Activated CD8-positive, alpha-beta T cell treated with anti-CD3 and anti-CD28 coated beads for 36 hours (primary cell): ENCODE measurements at regions not wholly inside any gene's neighbourhood (a gene's known extent, or its start where the extent isn't known, plus 50 kb on each side); places are given as distances from the start of the nearest gene placed in this dataset.

Experiments used
- ATAC-seq: fragments of 200-7000 bp; cut with Tn5 transposase; one replicate; pipeline ENCODE4 v1.10.0; 2021; ENCODE audit warnings: mild to moderate bottlenecking, moderate library complexity
- CTCF ChIA-PET: fragments of 350-600 bp; sonication (Branson Sonifier 250); formaldehyde crosslinking; loops from one replicate; lab custom pipeline; 2021; ENCODE audit warnings: antibody characterized with exemption; lab: Charles Lee
- POLR2A ChIA-PET: fragments of 350-600 bp; sonication (Branson Sonifier 250); formaldehyde crosslinking; loops from one replicate; lab custom pipeline; 2021; ENCODE audit warnings: antibody characterized with exemption; lab: Charles Lee
- DNase-seq: peaks from one replicate; pipeline ENCODE4 v3.0.0-alpha.2; 2020
- H3K27ac Mint-ChIP-seq: one replicate; pipeline ENCODE4 v1.8.0; 2021; ENCODE audit warnings: mild to moderate bottlenecking, mixed read lengths
- H3K27me3 Mint-ChIP-seq: one replicate; pipeline ENCODE4 v1.8.0; 2021; ENCODE audit warnings: mixed read lengths
- H3K36me3 Mint-ChIP-seq: one replicate; pipeline ENCODE4 v1.8.0; 2021; ENCODE audit warnings: low read depth, mixed read lengths
- H3K4me1 Mint-ChIP-seq: one replicate; pipeline ENCODE4 v1.8.0; 2021; ENCODE audit warnings: low read depth, mixed read lengths
- H3K4me3 Mint-ChIP-seq: one replicate; pipeline ENCODE4 v1.8.0; 2021; ENCODE audit warnings: mild to moderate bottlenecking, moderate library complexity, mixed read lengths
- H3K9me3 Mint-ChIP-seq: one replicate; pipeline ENCODE4 v1.8.0; 2021; ENCODE audit warnings: mixed read lengths
- intact Hi-C: fragments of 100-400 bp; cut with micrococcal nuclease; formaldehyde crosslinking; loops from one replicate; pipeline ENCODE4 v1.10.0; 2022
- TF ChIP-seq, protein P1 (sequence below): fragments of 200-600 bp; IDR thresholded peaks from one replicate; pipeline ENCODE4 v1.8.0; 2022; ENCODE audit warnings: antibody characterized with exemption, mild to moderate bottlenecking

DNA sequence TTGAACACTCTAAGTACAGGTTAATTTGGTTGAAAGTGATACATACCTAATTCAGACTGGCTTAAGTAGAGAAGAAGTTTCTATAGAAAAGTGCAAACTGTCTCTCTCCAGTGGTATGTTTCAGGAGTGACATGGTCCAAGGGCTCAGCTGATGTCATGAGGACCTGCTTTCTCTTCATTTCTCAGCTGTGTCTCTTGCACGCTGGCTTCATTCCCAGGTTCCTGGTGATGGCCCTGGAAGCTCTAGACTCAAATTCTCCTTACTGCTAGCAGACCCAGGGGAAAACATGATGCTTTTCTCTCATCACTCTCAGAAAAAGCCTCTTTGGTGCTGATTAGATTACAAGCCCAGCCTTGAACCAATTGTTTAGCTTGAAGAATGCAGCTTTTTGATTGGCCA lies 211.9 kb upstream of the CLINT1 start:
- no peak for DNase-seq
- H3K4me1 Mint-ChIP-seq, result peaks cover 9% of the 10 kb centered on the region
- ChIA-PET POLR2A (no interaction called here), CTCF (interaction anchor here (2.2 kb wide), 1 partner anchor 1036 kb away, joined by 6 read pairs; no protein-coding TSS in a partner anchor)
- TF ChIP-seq, protein P1, sequence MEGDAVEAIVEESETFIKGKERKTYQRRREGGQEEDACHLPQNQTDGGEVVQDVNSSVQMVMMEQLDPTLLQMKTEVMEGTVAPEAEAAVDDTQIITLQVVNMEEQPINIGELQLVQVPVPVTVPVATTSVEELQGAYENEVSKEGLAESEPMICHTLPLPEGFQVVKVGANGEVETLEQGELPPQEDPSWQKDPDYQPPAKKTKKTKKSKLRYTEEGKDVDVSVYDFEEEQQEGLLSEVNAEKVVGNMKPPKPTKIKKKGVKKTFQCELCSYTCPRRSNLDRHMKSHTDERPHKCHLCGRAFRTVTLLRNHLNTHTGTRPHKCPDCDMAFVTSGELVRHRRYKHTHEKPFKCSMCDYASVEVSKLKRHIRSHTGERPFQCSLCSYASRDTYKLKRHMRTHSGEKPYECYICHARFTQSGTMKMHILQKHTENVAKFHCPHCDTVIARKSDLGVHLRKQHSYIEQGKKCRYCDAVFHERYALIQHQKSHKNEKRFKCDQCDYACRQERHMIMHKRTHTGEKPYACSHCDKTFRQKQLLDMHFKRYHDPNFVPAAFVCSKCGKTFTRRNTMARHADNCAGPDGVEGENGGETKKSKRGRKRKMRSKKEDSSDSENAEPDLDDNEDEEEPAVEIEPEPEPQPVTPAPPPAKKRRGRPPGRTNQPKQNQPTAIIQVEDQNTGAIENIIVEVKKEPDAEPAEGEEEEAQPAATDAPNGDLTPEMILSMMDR, result no peak
- no peaks in the 10 kb centered on the region for H3K27me3 Mint-ChIP-seq
- H3K4me3 Mint-ChIP-seq, result no peak overlapping the region
- intact Hi-C loops, result no loop called here
- ATAC-seq, result no peak
- H3K27ac Mint-ChIP-seq, result no peak overlapping the region
- H3K9me3 Mint-ChIP-seq, result no peaks in the 10 kb centered on the region
- no peaks in the 10 kb centered on the region for H3K36me3 Mint-ChIP-seq

DNA sequence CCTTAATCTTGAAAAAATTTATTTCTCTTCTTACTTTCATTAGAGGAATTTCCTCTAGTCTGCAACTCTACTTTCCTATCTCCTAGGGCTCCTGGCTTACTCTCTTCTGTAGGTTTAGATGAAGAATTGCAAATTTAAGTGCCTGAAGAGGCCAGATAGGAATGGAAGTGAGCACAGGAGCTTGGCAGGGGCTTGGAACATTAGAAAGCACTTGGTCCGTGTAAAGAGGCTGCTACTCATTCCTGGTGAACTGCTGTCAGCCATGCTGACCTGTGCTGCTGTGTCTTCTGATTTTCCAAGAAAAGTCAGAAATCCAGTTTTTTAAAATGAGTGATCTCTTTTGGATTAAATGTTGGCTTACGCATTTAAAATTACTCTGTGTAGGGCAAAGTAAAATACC lies 210.9 kb upstream of the CLINT1 start:
- ChIA-PET CTCF (interaction anchor here (2.2 kb wide), 1 partner anchor 1037 kb away, joined by 6 read pairs; no protein-coding TSS in a partner anchor), POLR2A (no interaction called here)
- Mint-ChIP-seq H3K36me3 (no peaks in the 10 kb centered on the region), H3K4me1 (peaks cover 4% of the 10 kb centered on the region), H3K4me3 (no peak overlapping the region), H3K27ac (no peak overlapping the region), H3K27me3 (no peaks in the 10 kb centered on the region), H3K9me3 (no peaks in the 10 kb centered on the region)
- DNase-seq (no peak), ATAC-seq (no peak)
- TF ChIP-seq, protein P1, result no peak
- intact Hi-C loops, result no loop called here

DNA sequence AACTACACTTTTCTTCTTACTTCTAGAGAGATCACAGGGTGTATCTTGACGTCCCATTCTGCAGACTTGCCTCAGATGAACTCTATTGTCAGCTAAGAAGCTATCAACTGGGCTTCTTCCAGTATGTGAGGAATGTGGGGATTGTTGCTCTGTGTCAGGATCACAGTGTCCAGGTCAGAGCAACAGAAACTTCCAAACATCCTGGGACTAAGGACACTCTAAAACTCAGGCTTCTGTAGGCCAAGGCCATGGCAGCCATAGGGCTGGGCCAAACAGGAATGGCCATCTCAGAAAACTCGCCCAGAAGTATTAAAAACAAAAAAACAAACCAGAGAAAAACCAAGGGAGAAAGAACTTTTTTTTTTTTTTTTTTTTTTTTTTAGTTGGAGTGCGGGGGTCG lies 210.0 kb upstream of the CLINT1 start:
- Mint-ChIP-seq H3K36me3 (no peaks in the 10 kb centered on the region), H3K9me3 (no peaks in the 10 kb centered on the region), H3K27ac (no peak overlapping the region), H3K4me3 (no peak overlapping the region), H3K27me3 (no peaks in the 10 kb centered on the region), H3K4me1 (no peaks in the 10 kb centered on the region)
- CTCF ChIA-PET, result no interaction called here
- no peak for ATAC-seq
- TF ChIP-seq, protein P1, result no peak
- intact Hi-C loops, result no loop called here
- POLR2A ChIA-PET, result no interaction called here
- no peak for DNase-seq

DNA sequence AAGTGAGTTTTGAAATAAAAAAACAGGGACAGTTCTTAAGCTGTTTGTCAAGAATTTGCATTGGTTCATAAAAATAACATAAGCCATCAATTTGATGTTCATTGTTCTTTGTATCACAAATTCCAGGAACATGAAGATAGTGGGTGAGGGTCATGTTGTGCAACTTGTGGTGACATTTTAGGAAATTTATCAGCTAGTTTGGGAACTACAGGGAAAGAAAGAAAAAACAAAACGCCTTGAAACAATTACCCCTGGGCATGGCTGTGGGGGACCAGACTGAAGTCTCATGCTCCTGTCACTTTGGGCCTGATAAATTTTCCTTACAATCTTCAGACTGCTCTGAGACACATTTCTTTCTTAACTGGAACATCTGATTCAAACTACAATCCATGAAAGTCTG lies 207.1 kb upstream of the CLINT1 start:
- H3K36me3 Mint-ChIP-seq, result no peaks in the 10 kb centered on the region
- no peaks in the 10 kb centered on the region for H3K27me3 Mint-ChIP-seq
- no peak for ATAC-seq
- ChIA-PET CTCF (interaction anchor here (7.8 kb wide), 1 partner anchor 9 kb away, joined by 53 read pairs; no protein-coding TSS in a partner anchor), POLR2A (interaction anchor here (0.6 kb wide), 1 partner anchor 293 kb away, joined by 3 read pairs; no protein-coding TSS in a partner anchor)
- no peak for DNase-seq
- intact Hi-C loops, result no loop called here
- no peaks in the 10 kb centered on the region for H3K9me3 Mint-ChIP-seq
- TF ChIP-seq, protein P1, result no peak
- no peak overlapping the region for H3K27ac Mint-ChIP-seq
- H3K4me3 Mint-ChIP-seq, result no peak overlapping the region
- no peaks in the 10 kb centered on the region for H3K4me1 Mint-ChIP-seq

DNA sequence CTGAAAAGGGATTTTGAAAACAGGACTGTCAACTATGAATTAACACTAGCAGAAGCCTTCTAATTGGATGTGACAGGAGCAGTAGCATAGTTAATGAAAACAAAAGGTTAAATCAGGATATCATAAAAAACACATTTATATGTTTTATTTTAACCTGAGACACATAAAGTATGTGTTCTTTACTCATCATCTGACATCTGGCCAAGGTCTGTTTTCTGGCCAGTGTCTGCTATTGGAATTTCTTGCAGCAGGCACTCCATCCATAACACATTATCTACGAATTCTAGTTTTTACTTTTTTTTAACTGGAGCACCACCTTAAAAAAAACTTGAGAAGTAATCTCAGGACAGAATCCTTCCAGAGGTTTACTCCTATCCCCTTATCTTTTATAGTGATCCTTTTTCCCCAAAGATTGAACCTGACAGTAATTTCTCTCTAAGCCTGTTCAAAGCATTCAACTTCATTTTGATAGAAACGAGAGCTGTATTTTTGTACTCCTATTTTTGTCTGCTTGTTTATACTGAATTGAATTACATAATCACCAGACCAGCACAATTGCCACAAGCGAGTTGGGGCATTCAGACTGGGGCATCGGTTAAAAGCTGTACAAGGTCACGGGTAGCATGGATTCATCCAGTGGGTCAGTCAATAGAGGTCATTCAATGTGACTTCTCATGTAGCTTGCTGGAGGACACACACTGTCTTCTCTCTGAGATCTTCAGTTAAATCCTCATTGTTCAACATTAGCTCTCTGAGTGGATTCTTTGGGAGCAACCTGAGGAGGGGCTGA lies 205.6 kb upstream of the CLINT1 start:
- no peak for DNase-seq
- no peaks in the 10 kb centered on the region for H3K36me3 Mint-ChIP-seq
- ChIA-PET CTCF (interaction anchor here (0.9 to 7.8 kb wide), 2 partner anchors 11 to 247 kb away, joined by 3 to 53 read pairs; no protein-coding TSS in a partner anchor), POLR2A (interaction anchor here (0.7 kb wide), 1 partner anchor 267 kb away, joined by 4 read pairs; no protein-coding TSS in a partner anchor)
- no peaks in the 10 kb centered on the region for H3K9me3 Mint-ChIP-seq
- no peaks in the 10 kb centered on the region for H3K4me1 Mint-ChIP-seq
- TF ChIP-seq, protein P1, result no peak
- intact Hi-C loops, result no loop called here
- peaks cover under 1% of the 10 kb centered on the region for H3K27me3 Mint-ChIP-seq
- no peak overlapping the region for H3K27ac Mint-ChIP-seq
- no peak overlapping the region for H3K4me3 Mint-ChIP-seq
- no peak for ATAC-seq
